Prostate gland (tissue), 2 donors: ENCODE measurements at regions not wholly inside any gene's neighbourhood (a gene's known extent, or its start where the extent isn't known, plus 50 kb on each side); places are given as distances from the start of the nearest gene placed in this dataset.

ENCODE experiments used
- CTCF ChIP-seq, 4 experiments: fragments of 200-600 bp in 2 of 4; fragments of 450-650 bp in 2 of 4; sonication (generic) in 2 of 4; IDR thresholded peaks; 1 replicate in 3 of 4; 2 replicates in 1 of 4; pipeline ENCODE4 v1.5.1; 2016 to 2019; ENCODE audit warnings: antibody characterized with exemption in 4 of 4, mild to moderate bottlenecking in 2 of 4, moderate library complexity in 2 of 4
- POLR2A ChIP-seq: fragments of 450-650 bp; IDR thresholded peaks from one replicate; pipeline ENCODE4 v1.6.1; 2016; ENCODE audit warnings: antibody characterized with exemption, mild to moderate bottlenecking
- POLR2AphosphoS5 ChIP-seq: sonication (generic); formaldehyde crosslinking; IDR thresholded peaks from one replicate; pipeline ENCODE4 v1.6.1; 2017; ENCODE audit warnings: antibody characterized with exemption

GRCh38 chr14:22388669-22389595, 200.1 kb downstream of the DAD1 start:
- no peak for TF ChIP-seq CTCF (IDR thresholded peaks at IDR 0.05)
- no peak for TF ChIP-seq POLR2AphosphoS5
- TF ChIP-seq POLR2A: no peak
